ENCODE measurements at regions not wholly inside any gene's neighbourhood (a gene's known extent, or its start where the extent isn't known, plus 50 kb on each side); places are given as distances from the start of the nearest gene placed in this dataset.

DNA sequence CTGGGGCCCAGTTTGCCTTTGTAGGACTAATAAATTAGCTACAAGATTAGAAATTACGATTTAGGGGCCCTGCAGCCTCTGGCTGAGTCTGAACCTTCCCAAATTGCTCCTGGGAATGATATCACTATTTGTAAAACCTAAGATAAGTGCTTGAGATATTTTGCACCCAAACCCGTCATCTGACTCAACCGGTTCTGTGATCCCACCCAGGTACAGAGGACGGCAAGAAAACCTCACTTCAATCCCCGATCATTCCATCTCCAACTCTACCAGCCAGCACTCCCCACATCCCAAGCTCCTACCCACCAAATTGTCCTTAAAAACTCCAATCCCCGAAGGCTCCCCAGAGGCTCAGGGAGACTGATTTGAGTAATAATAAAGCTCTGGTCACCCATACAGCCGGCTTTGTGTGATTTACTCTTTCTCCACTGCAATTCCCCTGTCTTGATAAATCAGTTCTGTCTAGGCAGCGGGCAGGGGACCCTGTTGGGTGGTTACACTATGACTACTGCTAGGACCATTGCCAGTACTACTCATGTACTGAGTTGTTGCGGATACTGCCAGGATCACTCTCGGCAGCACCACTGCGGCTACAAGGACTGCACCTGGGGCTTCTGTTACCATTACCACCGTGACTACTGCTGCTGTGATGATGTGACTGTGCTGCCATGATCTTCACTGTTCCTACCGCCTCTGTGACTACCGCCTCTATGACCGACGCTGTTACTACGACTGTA lies 73.1 kb downstream of the IRF8 start:
- no peak for DNase-seq

- no peak for DNase-seq
Measured at GRCh38 chr16:85974428-85975375, 75.7 kb downstream of the IRF8 start.

GRCh38 chr16:85975451-85975981 lies 76.6 kb downstream of the IRF8 start:
- DNase-seq = no peak

- DNase-seq = no peak
Measured at GRCh38 chr16:85978291-85978775, 79.4 kb downstream of the IRF8 start.

DNA sequence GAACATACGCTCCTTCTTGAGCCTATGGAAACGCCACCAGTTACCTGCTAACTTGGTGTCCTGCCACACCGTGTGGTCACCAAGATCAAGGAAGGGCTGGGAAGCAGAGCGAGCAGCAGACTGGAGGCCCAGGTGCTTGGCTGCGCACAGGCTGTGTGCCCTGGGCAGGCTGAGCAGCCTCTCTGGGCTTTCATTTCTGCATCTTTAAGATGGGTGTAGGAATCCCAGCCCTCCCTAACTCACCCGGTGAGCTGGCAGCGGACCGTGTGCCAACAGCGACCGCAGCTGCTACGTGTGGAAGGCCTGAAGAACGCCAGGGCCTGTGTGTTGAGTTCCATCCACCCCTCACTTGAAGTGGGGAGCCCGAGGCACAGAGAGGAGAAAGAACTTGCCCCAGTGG lies 80.0 kb downstream of the IRF8 start:
- DNase-seq = no peak

DNA sequence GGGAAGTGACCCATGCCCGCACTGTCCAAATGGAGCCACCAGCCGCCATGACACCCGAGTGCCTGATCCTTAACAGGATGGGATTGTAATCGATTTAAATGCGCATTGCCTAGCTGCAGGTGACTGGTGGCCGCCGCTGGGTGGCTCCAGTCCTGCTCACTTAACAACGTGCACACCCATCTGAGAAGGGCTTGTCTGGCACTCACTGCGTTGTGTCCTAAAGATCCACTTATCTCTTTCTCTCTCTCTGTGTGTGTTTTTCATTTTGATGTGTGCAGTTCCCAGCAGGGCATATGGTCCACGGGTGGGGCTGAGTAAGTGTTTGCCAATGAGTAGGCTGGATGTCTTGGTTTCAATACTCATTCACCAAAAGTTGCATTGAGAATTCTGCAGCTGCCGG lies 80.6 kb downstream of the IRF8 start:
- no peak for DNase-seq

- no peak for DNase-seq
Measured at GRCh38 chr16:85980686-85981085, 81.7 kb downstream of the IRF8 start.

DNA sequence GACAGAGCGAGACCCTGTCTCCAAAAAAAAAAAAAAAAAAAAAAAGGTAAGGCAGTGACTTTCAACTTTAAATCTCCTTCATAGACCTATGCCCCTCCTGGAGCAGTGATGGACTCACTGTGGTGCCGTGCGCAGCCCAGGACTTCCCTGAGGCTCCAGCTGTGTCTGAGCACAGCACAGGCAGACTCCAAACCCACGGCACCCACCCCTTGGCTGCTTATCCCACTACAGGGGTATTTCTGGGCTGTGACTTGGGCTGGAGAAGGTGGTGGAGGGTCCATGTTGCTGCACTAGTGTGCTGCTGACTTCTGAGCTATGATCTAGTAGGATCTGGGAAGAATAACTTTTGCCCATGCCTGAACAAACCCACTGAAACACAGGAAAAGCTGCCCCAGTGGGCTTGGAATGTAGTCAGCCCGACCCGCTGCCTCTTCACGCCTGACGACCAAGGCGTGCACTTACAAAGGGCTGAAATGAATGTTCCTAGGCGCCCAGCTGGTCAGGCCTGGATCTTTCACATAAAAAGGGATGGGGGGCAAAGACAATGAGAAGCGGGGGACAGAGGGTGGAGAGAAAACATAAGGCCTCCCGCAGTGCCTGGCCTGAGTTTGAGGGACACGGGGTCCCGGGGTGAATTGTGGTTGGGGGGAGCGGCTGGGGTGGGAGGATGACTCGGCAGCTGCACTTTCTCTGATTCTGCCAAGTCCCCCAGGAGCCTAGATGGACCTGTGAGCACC lies 83.0 kb downstream of the IRF8 start:
- no peak for DNase-seq

- no peak for DNase-seq
Measured at GRCh38 chr16:85982563-85982939, 83.6 kb downstream of the IRF8 start.

DNA sequence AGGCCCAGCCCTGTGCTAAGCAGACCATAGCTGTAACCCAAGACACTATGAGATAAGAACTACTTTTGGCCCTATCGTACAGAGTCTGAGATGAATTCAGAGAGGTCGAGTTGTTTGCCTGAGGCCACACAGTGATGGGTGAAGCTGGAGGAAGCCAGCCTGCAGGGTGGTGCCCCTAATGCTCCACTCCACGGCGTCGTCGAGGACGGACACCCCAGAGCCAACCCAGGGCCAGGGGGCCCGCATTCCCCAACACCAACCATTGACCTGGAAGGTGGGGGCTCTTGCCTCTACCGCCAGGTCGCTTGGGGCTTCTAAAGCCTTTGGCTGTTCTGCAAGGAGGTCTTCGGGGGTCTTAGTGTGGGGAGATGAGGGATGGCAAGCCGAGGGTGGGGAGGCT lies 84.1 kb downstream of the IRF8 start:
- no peak for DNase-seq

- no peak for DNase-seq
Measured at GRCh38 chr16:85983606-85984230, 84.8 kb downstream of the IRF8 start.

DNA sequence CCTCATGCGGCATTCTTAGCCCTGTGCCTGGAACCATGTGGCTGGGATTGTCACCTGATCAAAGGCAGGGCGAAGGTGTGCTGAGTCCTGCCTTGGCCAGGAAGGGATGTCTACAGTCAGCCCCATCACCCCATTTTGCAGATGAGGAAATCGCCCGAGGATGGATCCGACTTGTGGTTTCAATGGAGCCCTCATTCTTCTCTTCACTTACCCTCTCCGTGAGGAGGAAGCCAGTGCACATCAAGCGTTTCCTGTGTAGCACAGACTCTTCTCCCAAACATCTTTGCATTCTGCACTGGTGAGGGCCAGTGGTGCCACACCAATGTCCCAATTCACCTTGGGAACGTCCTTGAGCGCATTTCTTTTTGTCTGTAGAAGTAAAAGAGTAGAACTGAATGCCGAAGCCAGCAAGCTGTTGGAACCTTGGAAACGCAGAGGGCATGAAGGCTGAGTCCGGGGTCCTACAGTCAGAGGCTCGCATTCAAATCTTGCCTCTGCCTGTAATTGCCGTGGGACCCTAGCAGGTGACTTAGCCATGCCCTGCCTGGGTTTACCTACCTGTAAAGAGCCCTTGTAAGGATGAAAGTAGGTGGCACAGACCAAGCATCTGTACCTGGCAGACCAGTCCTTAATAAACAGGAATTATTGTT lies 85.4 kb downstream of the IRF8 start:
- DNase-seq = no peak

DNA sequence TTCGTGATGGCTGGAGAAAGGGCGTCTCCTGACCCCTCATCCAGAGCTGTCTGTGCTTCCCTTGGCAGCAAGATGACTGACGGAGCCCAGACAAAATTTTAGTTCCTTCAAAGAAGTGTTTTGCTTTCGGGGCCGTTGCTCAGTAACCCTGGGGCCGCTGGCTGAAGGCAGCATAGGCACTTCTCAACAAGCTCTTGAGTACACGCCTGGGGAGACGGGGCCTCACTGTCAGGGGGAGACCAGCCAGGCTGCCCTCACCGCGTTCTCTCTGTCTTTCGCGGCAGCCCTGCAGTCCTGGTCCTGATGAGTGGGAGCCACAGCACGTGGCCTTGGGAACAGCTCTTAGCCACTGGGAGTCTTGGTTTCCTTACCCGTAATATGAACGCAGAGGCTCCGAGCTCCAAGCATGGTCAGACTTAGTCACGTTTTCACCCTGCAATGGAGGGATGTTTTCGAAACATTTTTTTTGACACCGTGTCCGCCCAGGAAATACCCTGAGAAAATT lies 86.0 kb downstream of the IRF8 start:
- DNase-seq = no peak

GRCh38 chr16:85986931-85987749 lies 88.2 kb downstream of the IRF8 start:
- no peak for DNase-seq

DNA sequence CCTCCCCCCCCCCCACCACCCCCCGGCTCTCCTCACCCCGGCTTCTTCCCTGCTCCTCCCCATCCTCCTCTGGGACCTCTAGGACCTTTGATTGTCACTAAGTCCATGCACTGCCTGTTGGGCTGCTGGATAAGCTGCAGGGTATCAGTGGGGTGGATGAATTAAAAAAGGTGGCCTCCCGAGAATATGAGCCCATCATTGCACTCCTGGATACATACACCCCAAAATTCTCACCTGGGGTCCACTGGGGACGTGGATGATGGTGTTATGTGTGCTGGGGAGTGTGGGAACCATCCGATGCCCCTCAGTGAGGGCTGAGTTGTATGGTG lies 88.8 kb downstream of the IRF8 start:
- DNase-seq = no peak

DNA sequence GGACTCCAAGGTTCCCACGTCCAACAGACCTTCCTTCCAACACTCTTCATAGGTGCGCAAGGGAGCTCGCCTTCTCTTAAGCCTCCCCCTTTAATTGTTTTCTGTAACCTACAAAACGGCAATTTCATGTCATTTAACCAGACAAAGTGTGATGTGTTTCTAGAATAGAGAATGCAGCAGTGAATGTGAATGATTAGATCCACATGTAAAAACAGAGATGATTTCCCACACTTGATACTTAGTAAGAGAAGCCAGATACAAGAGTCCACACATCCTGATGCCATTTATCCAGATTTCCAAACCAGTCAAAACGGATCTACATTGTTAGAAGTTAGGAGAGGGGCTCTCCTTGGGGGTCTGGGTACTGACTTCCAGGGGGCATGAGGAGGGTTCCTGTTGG lies 89.3 kb downstream of the IRF8 start:
- no peak for DNase-seq

GRCh38 chr16:85988723-85989313 lies 89.9 kb downstream of the IRF8 start:
- no peak for DNase-seq

- DNase-seq = no peak
Measured at GRCh38 chr16:85989376-85989775, 90.4 kb downstream of the IRF8 start.

DNA sequence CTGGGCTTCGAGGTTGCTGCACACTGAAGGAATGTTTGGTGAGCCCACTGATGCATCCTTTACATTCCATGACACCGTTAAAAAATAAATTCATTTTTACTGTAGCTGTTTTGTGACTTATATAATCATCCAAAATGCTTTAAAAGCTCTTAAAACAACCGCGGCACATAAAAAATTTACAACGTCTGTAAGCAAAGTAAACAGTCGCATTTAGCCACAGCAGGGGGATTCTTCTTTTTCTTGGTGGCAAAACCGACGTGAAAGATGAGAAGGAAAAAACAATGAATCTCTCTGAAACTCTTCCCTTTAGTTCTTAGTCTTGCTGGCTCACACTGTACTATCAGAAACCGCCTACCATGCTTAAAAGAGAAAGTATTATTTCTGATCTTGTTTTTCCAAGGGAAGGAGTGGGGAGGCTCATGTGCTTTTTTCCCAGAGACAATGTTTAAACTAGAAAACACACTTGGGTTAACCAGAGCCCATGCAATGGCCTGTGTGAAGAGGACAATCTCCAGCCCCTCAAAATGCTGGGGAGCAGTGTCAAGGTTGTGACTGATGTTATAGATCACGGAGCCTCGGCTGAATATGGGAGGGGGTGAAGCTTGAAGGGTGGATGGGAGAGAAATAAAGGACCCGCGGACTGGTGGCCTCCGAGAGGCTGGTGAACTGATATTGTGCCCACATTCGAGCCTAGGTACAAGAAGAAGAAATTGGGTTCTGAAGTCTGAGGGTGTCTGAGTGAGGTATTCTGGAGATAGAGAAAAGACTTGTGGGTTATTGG lies 91.1 kb downstream of the IRF8 start:
- DNase-seq = no peak

GRCh38 chr16:85990861-85991301 lies 91.9 kb downstream of the IRF8 start:
- DNase-seq = no peak

Data from NCI-H510A treated with DMSO at 0.1 percent for 48 hours (cell line).